ENCODE measurements at regions not wholly inside any gene's neighbourhood (a gene's known extent, or its start where the extent isn't known, plus 50 kb on each side); places are given as distances from the start of the nearest gene placed in this dataset.
A peak's percentile ranks its signal among the peaks of the same experiment; 100 is the strongest.

GRCh38 chr6:102407886-102408741, 1014.6 kb downstream of the GRIK2 start:
- DNase-seq (ENCODE audit: low spot score), result peak; percentile 56

- DNase-seq (ENCODE audit: low spot score), result no peak
Measured at GRCh38 chr6:102405860-102406259, 1012.4 kb downstream of the GRIK2 start.

GRCh38 chr6:102402635-102403329, 1009.3 kb downstream of the GRIK2 start:
- no peak for DNase-seq (ENCODE audit: low spot score)

- no peak for DNase-seq (ENCODE audit: low spot score)
Measured at GRCh38 chr6:102398788-102399390, 1005.4 kb downstream of the GRIK2 start.

GRCh38 chr6:102390541-102390940, 997.0 kb downstream of the GRIK2 start:
- DNase-seq (ENCODE audit: low spot score), result no peak

GRCh38 chr6:102389994-102390393, 996.5 kb downstream of the GRIK2 start:
- DNase-seq (ENCODE audit: low spot score), result no peak

GRCh38 chr6:102387326-102388033, 994.0 kb downstream of the GRIK2 start:
- DNase-seq (ENCODE audit: low spot score), result no peak

GRCh38 chr6:102381203-102381602, 987.7 kb downstream of the GRIK2 start:
- DNase-seq (ENCODE audit: low spot score), result peak; percentile 24

GRCh38 chr6:102356170-102356569, 962.7 kb downstream of the GRIK2 start:
- DNase-seq (ENCODE audit: low spot score), result no peak

- no peak for DNase-seq (ENCODE audit: low spot score)
Measured at GRCh38 chr6:102355578-102355977, 962.1 kb downstream of the GRIK2 start.

GRCh38 chr6:102352552-102352951, 959.0 kb downstream of the GRIK2 start:
- DNase-seq (ENCODE audit: low spot score), result no peak

- no peak for DNase-seq (ENCODE audit: low spot score)
Measured at GRCh38 chr6:102344769-102345168, 951.3 kb downstream of the GRIK2 start.

GRCh38 chr6:102340311-102340710, 946.8 kb downstream of the GRIK2 start:
- no peak for DNase-seq (ENCODE audit: low spot score)

- DNase-seq (ENCODE audit: low spot score), result no peak
Measured at GRCh38 chr6:102333736-102334135, 940.2 kb downstream of the GRIK2 start.

- no peak for DNase-seq (ENCODE audit: low spot score)
Measured at GRCh38 chr6:102327697-102328225, 934.3 kb downstream of the GRIK2 start.

- DNase-seq (ENCODE audit: low spot score), result no peak
Measured at GRCh38 chr6:102313699-102314098, 920.2 kb downstream of the GRIK2 start.

- no peak for DNase-seq (ENCODE audit: low spot score)
Measured at GRCh38 chr6:102309700-102310099, 916.2 kb downstream of the GRIK2 start.

- DNase-seq (ENCODE audit: low spot score), result no peak
Measured at GRCh38 chr6:102300350-102300749, 906.8 kb downstream of the GRIK2 start.

- no peak for DNase-seq (ENCODE audit: low spot score)
Measured at GRCh38 chr6:102298051-102298450, 904.5 kb downstream of the GRIK2 start.

Measured in RKO (cell line).